ENCODE measurements at regions not wholly inside any gene's neighbourhood (a gene's known extent, or its start where the extent isn't known, plus 50 kb on each side); places are given as distances from the start of the nearest gene placed in this dataset.

DNA sequence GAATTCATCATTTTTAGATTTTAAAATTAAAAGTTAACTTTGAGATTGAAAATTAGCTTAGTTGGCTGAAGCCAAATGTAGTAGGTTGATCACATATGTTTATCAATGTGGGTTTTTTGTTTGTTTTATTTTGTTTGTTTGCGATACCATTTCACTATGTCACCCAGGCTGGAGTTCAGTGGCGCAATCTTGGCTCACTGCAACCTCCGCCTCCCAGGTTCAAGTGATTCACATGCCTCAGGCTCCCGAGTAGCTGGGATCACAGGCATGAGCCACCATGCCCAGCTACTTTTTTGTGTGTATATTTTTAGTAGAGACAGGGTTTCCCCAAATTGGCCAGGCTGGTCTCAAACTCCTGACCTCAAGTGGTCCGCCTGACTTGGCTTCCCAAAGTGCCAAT is 665.7 kb upstream of the SLC10A2 start:
- peaks cover 13% of the 10 kb centered on the region; the same call in 1 of the 2 replicates for H3K9me2 ChIP-seq (ENCODE audit: insufficient read depth)
- Mint-ChIP-seq H3K4me1 (no peaks in the 10 kb centered on the region), H3K27ac (no peak overlapping the region), H3K4me3 (no peak overlapping the region), H3K9me3 (no peaks in the 10 kb centered on the region), H3K36me3 (ENCODE audit: low read depth) (no peaks in the 10 kb centered on the region), H3K27me3 (ENCODE audit: insufficient read depth, low read depth, poor library complexity) (peaks cover 3% of the 10 kb centered on the region)
- no peaks in the 10 kb centered on the region for H4K20me1 ChIP-seq (replicated peaks; ENCODE audit: insufficient read depth)
- no peak overlapping the region for H2AFZ ChIP-seq
- no peaks in the 10 kb centered on the region for H3K4me1 ChIP-seq (ENCODE audit: insufficient read depth)
- no peak overlapping the region for H3K27ac ChIP-seq (ENCODE audit: low read depth)
- no peaks in the 10 kb centered on the region for H3K27me3 ChIP-seq (ENCODE audit: insufficient read depth)
- DNase-seq (ENCODE audit: low spot score) (no peak), ATAC-seq (no peak)
- TF ChIP-seq, protein P1, sequence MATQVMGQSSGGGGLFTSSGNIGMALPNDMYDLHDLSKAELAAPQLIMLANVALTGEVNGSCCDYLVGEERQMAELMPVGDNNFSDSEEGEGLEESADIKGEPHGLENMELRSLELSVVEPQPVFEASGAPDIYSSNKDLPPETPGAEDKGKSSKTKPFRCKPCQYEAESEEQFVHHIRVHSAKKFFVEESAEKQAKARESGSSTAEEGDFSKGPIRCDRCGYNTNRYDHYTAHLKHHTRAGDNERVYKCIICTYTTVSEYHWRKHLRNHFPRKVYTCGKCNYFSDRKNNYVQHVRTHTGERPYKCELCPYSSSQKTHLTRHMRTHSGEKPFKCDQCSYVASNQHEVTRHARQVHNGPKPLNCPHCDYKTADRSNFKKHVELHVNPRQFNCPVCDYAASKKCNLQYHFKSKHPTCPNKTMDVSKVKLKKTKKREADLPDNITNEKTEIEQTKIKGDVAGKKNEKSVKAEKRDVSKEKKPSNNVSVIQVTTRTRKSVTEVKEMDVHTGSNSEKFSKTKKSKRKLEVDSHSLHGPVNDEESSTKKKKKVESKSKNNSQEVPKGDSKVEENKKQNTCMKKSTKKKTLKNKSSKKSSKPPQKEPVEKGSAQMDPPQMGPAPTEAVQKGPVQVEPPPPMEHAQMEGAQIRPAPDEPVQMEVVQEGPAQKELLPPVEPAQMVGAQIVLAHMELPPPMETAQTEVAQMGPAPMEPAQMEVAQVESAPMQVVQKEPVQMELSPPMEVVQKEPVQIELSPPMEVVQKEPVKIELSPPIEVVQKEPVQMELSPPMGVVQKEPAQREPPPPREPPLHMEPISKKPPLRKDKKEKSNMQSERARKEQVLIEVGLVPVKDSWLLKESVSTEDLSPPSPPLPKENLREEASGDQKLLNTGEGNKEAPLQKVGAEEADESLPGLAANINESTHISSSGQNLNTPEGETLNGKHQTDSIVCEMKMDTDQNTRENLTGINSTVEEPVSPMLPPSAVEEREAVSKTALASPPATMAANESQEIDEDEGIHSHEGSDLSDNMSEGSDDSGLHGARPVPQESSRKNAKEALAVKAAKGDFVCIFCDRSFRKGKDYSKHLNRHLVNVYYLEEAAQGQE (IDR thresholded peaks at IDR 0.05; ENCODE audit: unreplicated experiment), result no peak
- TF ChIP-seq JUNB (IDR thresholded peaks at IDR 0.05; ENCODE audit: unreplicated experiment) (no peak), EZH2 (IDR thresholded peaks at IDR 0.05; ENCODE audit: low read depth, unreplicated experiment) (no peak), POLR2AphosphoS5 (IDR thresholded peaks at IDR 0.05; ENCODE audit: low read depth) (no peak)
- H3F3A ChIP-seq (replicated peaks; ENCODE audit: low read depth), result no peaks in the 10 kb centered on the region
- no peaks in the 10 kb centered on the region for H3K79me2 ChIP-seq (replicated peaks; ENCODE audit: insufficient read depth)
- no peaks in the 10 kb centered on the region for H3K36me3 ChIP-seq (ENCODE audit: insufficient read depth)
- no peak overlapping the region for H3K4me2 ChIP-seq
- no peak overlapping the region for H3K4me3 ChIP-seq

DNA sequence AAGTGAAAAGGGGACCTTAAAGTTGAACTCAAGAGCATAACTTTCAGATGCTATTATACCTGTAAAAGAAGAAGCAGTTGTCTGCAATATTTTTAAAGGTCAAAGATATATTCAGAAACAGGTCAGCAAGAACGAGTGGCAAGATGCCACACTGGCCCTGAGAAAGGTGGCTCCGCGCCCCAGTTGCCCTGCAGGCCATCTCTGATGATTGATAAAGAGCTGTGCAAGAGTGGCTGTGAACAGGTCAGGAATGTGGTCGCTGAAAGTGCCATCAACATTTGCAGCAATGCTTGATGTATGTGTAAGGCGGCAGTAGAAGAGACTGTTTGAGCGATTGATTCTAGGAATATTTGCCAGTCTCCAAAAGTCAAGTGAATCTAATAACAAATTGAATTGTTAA is 664.2 kb upstream of the SLC10A2 start:
- ATAC-seq, result no peak
- Mint-ChIP-seq H3K4me3 (no peak overlapping the region), H3K27me3 (ENCODE audit: insufficient read depth, low read depth, poor library complexity) (peaks cover 3% of the 10 kb centered on the region), H3K4me1 (no peaks in the 10 kb centered on the region), H3K27ac (no peak overlapping the region), H3K9me3 (no peaks in the 10 kb centered on the region), H3K36me3 (ENCODE audit: low read depth) (no peaks in the 10 kb centered on the region)
- Histone ChIP-seq H3K9me2 (ENCODE audit: insufficient read depth) (peaks cover 13% of the 10 kb centered on the region; the same call in 1 of the 2 replicates), H3K4me1 (ENCODE audit: insufficient read depth) (no peaks in the 10 kb centered on the region), H2AFZ (no peak overlapping the region), H3K27ac (ENCODE audit: low read depth) (no peak overlapping the region), H3F3A (replicated peaks; ENCODE audit: low read depth) (no peaks in the 10 kb centered on the region), H4K20me1 (replicated peaks; ENCODE audit: insufficient read depth) (no peaks in the 10 kb centered on the region), H3K4me3 (no peak overlapping the region), H3K27me3 (ENCODE audit: insufficient read depth) (no peaks in the 10 kb centered on the region), H3K79me2 (replicated peaks; ENCODE audit: insufficient read depth) (no peaks in the 10 kb centered on the region), H3K36me3 (ENCODE audit: insufficient read depth) (no peaks in the 10 kb centered on the region), H3K4me2 (no peak overlapping the region)
- DNase-seq (ENCODE audit: low spot score), result peak; percentile 2
- TF ChIP-seq EZH2 (IDR thresholded peaks at IDR 0.05; ENCODE audit: low read depth, unreplicated experiment) (no peak), CREB1 (CRISPR knock-in tag; IDR thresholded peaks at IDR 0.05; ENCODE audit: low read depth) (no peak), NANOG (IDR thresholded peaks at IDR 0.05; ENCODE audit: borderline replicate concordance) (no peak), EZH2phosphoT487 (IDR thresholded peaks at IDR 0.05; ENCODE audit: unreplicated experiment) (no peak)
- TF ChIP-seq, protein P2, sequence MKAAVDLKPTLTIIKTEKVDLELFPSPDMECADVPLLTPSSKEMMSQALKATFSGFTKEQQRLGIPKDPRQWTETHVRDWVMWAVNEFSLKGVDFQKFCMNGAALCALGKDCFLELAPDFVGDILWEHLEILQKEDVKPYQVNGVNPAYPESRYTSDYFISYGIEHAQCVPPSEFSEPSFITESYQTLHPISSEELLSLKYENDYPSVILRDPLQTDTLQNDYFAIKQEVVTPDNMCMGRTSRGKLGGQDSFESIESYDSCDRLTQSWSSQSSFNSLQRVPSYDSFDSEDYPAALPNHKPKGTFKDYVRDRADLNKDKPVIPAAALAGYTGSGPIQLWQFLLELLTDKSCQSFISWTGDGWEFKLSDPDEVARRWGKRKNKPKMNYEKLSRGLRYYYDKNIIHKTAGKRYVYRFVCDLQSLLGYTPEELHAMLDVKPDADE (IDR thresholded peaks at IDR 0.05), result no peak
- TF ChIP-seq, protein P3, sequence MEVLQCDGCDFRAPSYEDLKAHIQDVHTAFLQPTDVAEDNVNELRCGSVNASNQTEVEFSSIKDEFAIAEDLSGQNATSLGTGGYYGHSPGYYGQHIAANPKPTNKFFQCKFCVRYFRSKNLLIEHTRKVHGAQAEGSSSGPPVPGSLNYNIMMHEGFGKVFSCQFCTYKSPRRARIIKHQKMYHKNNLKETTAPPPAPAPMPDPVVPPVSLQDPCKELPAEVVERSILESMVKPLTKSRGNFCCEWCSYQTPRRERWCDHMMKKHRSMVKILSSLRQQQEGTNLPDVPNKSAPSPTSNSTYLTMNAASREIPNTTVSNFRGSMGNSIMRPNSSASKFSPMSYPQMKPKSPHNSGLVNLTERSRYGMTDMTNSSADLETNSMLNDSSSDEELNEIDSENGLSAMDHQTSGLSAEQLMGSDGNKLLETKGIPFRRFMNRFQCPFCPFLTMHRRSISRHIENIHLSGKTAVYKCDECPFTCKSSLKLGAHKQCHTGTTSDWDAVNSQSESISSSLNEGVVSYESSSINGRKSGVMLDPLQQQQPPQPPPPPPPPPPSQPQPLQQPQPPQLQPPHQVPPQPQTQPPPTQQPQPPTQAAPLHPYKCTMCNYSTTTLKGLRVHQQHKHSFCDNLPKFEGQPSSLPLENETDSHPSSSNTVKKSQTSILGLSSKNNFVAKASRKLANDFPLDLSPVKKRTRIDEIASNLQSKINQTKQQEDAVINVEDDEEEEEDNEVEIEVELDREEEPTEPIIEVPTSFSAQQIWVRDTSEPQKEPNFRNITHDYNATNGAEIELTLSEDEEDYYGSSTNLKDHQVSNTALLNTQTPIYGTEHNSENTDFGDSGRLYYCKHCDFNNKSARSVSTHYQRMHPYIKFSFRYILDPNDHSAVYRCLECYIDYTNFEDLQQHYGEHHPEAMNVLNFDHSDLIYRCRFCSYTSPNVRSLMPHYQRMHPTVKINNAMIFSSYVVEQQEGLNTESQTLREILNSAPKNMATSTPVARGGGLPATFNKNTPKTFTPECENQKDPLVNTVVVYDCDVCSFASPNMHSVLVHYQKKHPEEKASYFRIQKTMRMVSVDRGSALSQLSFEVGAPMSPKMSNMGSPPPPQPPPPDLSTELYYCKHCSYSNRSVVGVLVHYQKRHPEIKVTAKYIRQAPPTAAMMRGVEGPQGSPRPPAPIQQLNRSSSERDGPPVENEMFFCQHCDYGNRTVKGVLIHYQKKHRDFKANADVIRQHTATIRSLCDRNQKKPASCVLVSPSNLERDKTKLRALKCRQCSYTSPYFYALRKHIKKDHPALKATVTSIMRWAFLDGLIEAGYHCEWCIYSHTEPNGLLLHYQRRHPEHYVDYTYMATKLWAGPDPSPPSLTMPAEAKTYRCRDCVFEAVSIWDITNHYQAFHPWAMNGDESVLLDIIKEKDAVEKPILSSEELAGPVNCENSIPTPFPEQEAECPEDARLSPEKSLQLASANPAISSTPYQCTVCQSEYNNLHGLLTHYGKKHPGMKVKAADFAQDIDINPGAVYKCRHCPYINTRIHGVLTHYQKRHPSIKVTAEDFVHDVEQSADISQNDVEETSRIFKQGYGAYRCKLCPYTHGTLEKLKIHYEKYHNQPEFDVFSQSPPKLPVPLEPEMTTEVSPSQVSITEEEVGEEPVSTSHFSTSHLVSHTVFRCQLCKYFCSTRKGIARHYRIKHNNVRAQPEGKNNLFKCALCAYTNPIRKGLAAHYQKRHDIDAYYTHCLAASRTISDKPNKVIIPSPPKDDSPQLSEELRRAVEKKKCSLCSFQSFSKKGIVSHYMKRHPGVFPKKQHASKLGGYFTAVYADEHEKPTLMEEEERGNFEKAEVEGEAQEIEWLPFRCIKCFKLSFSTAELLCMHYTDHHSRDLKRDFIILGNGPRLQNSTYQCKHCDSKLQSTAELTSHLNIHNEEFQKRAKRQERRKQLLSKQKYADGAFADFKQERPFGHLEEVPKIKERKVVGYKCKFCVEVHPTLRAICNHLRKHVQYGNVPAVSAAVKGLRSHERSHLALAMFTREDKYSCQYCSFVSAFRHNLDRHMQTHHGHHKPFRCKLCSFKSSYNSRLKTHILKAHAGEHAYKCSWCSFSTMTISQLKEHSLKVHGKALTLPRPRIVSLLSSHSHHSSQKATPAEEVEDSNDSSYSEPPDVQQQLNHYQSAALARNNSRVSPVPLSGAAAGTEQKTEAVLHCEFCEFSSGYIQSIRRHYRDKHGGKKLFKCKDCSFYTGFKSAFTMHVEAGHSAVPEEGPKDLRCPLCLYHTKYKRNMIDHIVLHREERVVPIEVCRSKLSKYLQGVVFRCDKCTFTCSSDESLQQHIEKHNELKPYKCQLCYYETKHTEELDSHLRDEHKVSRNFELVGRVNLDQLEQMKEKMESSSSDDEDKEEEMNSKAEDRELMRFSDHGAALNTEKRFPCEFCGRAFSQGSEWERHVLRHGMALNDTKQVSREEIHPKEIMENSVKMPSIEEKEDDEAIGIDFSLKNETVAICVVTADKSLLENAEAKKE (CRISPR knock-in tag; IDR thresholded peaks at IDR 0.05), result no peak
- TF ChIP-seq, protein P4, sequence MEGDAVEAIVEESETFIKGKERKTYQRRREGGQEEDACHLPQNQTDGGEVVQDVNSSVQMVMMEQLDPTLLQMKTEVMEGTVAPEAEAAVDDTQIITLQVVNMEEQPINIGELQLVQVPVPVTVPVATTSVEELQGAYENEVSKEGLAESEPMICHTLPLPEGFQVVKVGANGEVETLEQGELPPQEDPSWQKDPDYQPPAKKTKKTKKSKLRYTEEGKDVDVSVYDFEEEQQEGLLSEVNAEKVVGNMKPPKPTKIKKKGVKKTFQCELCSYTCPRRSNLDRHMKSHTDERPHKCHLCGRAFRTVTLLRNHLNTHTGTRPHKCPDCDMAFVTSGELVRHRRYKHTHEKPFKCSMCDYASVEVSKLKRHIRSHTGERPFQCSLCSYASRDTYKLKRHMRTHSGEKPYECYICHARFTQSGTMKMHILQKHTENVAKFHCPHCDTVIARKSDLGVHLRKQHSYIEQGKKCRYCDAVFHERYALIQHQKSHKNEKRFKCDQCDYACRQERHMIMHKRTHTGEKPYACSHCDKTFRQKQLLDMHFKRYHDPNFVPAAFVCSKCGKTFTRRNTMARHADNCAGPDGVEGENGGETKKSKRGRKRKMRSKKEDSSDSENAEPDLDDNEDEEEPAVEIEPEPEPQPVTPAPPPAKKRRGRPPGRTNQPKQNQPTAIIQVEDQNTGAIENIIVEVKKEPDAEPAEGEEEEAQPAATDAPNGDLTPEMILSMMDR (conservative IDR thresholded peaks at IDR 0.05; ENCODE audit: low read depth in 2 of 2), result no peak

Data from GM23338 (cell line).